DOHH2 (cell line): ENCODE measurements at regions not wholly inside any gene's neighbourhood (a gene's known extent, or its start where the extent isn't known, plus 50 kb on each side); places are given as distances from the start of the nearest gene placed in this dataset.

Source experiments
- H3F3A ChIP-seq: fragments of 200-600 bp; sonication (generic), shearing (Covaris generic); 2 replicates; pipeline ENCODE4 v1.6.0; 2016; ENCODE audit warnings: antibody characterized with exemption, mild to moderate bottlenecking; ENCODE audit not compliant: control insufficient read depth, insufficient read depth
- H3K27ac ChIP-seq: fragments of 200-600 bp; sonication (generic); 2 replicates; pipeline ENCODE4 v1.5.1; 2014; ENCODE audit warnings: low read depth, mild to moderate bottlenecking, low read length, moderate library complexity
- H3K27me3 ChIP-seq: fragments of 200-600 bp; sonication (generic); 2 replicates; pipeline ENCODE4 v1.6.1; 2014; ENCODE audit warnings: mild to moderate bottlenecking, low read length, mixed read lengths; ENCODE audit not compliant: control insufficient read depth
- H3K36me3 ChIP-seq: fragments of 200-600 bp; sonication (generic); 2 replicates; pipeline ENCODE4 v1.6.1; 2014; ENCODE audit warnings: mild to moderate bottlenecking, low read length, moderate library complexity, mixed read lengths; ENCODE audit not compliant: control insufficient read depth
- H3K4me1 ChIP-seq: fragments of 200-600 bp; sonication (generic); 2 replicates; pipeline ENCODE4 v1.6.1; 2014; ENCODE audit warnings: mild to moderate bottlenecking, low read length, mixed read lengths; ENCODE audit not compliant: control insufficient read depth
- H3K4me2 ChIP-seq: fragments of 200-600 bp; sonication (generic); 2 replicates; pipeline ENCODE4 v1.6.0; 2014; ENCODE audit warnings: mild to moderate bottlenecking, low read length, moderate library complexity
- H3K4me3 ChIP-seq: fragments of 200-600 bp; sonication (generic); 2 replicates; pipeline ENCODE4 v1.5.1; 2014; ENCODE audit warnings: mild to moderate bottlenecking, low read length, mixed read lengths
- H3K79me2 ChIP-seq: fragments of 200-600 bp; sonication (generic); 2 replicates; pipeline ENCODE4 v1.6.1; 2014; ENCODE audit warnings: mild to moderate bottlenecking, low read length, mixed read lengths; ENCODE audit not compliant: control insufficient read depth
- H3K9me2 ChIP-seq: fragments of 200-600 bp; sonication (generic); replicated peaks from 2 replicates; pipeline ENCODE4 v1.6.1; 2014; ENCODE audit warnings: mild to moderate bottlenecking, low read length, mixed read lengths; ENCODE audit not compliant: control insufficient read depth
- H3K9me3 ChIP-seq: fragments of 200-600 bp; sonication (generic); 2 replicates; pipeline ENCODE4 v1.6.1; 2014; ENCODE audit warnings: antibody characterized with exemption, low read length, mixed read lengths; ENCODE audit not compliant: control insufficient read depth, insufficient read depth
- H4K20me1 ChIP-seq: fragments of 200-600 bp; sonication (generic); 2 replicates; pipeline ENCODE4 v1.6.0; 2014; ENCODE audit warnings: low read depth, mild to moderate bottlenecking, antibody characterized with exemption, low read length, moderate library complexity; ENCODE audit not compliant: control insufficient read depth, insufficient read depth
- CTCF ChIP-seq: fragments of 200-600 bp; sonication (generic); IDR thresholded peaks from one replicate; pipeline ENCODE4 v1.5.1; 2014; ENCODE audit warnings: antibody characterized with exemption, mild to moderate bottlenecking, low read depth, low read length; ENCODE audit not compliant: poor library complexity, severe bottlenecking
- EZH2phosphoT487 ChIP-seq: fragments of 200-600 bp; sonication (generic); IDR thresholded peaks from 2 replicates; pipeline ENCODE4 v1.6.1; 2017; ENCODE audit warnings: borderline replicate concordance, mild to moderate bottlenecking, antibody characterized with exemption, low read length, moderate library complexity, mixed read lengths

DNA sequence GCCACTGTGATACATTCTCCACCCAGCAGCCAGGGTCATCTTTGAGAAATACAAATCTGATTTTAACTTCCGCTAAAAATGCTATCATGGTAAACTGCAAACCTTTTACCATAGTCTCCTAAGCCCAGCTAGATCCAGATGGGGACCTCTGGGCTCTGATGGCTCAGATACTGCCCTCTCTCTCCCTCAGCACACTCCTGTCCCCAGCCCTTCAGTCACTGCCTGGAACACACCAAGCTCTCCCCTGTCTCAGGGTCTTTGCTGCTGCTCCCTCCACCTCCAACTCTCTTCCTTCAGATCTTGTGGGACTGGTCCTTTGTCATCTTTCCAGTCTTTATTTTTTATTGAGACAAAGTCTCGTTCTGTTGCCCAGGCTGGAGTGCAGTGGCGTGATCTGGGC is 65.1 kb downstream of the SPRY4 start:
- Histone ChIP-seq H3F3A (no peaks in the 10 kb centered on the region), H3K27ac (no peak overlapping the region), H3K79me2 (no peaks in the 10 kb centered on the region), H3K27me3 (no peaks in the 10 kb centered on the region), H3K9me3 (no peaks in the 10 kb centered on the region), H3K36me3 (no peaks in the 10 kb centered on the region), H3K9me2 (no peaks in the 10 kb centered on the region), H3K4me3 (no peak overlapping the region), H4K20me1 (no peaks in the 10 kb centered on the region), H3K4me2 (no peak overlapping the region), H3K4me1 (no peaks in the 10 kb centered on the region)
- TF ChIP-seq EZH2phosphoT487: no peak

GRCh38 chr5:142255831-142256230 is 69.0 kb downstream of the SPRY4 start:
- Histone ChIP-seq H3K9me2 (no peaks in the 10 kb centered on the region), H3K79me2 (no peaks in the 10 kb centered on the region), H3K4me3 (no peak overlapping the region), H3K27me3 (no peaks in the 10 kb centered on the region), H3K27ac (no peak overlapping the region), H4K20me1 (no peaks in the 10 kb centered on the region), H3F3A (no peaks in the 10 kb centered on the region), H3K9me3 (no peaks in the 10 kb centered on the region), H3K4me2 (no peak overlapping the region), H3K4me1 (no peaks in the 10 kb centered on the region), H3K36me3 (no peaks in the 10 kb centered on the region)
- no peak for TF ChIP-seq CTCF
- TF ChIP-seq EZH2phosphoT487: no peak

GRCh38 chr5:142254431-142254830 is 70.4 kb downstream of the SPRY4 start:
- Histone ChIP-seq H3K4me3 (no peak overlapping the region), H3F3A (no peaks in the 10 kb centered on the region), H3K27ac (no peak overlapping the region), H3K4me2 (no peak overlapping the region), H4K20me1 (no peaks in the 10 kb centered on the region), H3K36me3 (no peaks in the 10 kb centered on the region), H3K27me3 (no peaks in the 10 kb centered on the region), H3K4me1 (no peaks in the 10 kb centered on the region), H3K9me3 (no peaks in the 10 kb centered on the region), H3K9me2 (no peaks in the 10 kb centered on the region), H3K79me2 (no peaks in the 10 kb centered on the region)
- no peak for TF ChIP-seq EZH2phosphoT487
- TF ChIP-seq CTCF: no peak

DNA sequence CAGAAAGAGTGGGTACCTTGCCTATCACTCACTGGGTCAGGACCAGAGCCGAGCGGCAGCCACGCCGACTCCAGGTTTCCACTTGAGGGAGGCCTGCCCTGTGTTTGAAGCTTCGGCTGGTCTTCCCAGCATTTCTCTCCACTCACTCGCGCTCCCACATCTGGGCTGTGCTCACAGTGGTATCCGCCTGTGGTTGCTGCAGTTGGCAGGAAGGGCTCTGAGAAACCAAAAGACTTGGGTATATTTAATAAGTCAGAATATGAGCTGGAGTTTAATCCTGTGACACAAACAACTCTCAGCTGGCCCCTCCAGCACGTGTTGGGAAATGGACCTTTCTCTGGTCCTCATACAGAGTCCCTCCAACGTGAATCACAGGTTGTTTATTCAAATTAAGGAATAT is 70.9 kb downstream of the SPRY4 start:
- Histone ChIP-seq H3K9me3 (no peaks in the 10 kb centered on the region), H3K36me3 (no peaks in the 10 kb centered on the region), H3K79me2 (no peaks in the 10 kb centered on the region), H3K27me3 (no peaks in the 10 kb centered on the region), H3K9me2 (no peaks in the 10 kb centered on the region), H3F3A (no peaks in the 10 kb centered on the region), H3K27ac (no peak overlapping the region), H3K4me3 (no peak overlapping the region), H3K4me2 (no peak overlapping the region), H4K20me1 (no peaks in the 10 kb centered on the region), H3K4me1 (no peaks in the 10 kb centered on the region)
- TF ChIP-seq EZH2phosphoT487 (no peak), CTCF (no peak)
